Mesothelial cell of epicardium (in vitro differentiated cells): ENCODE measurements at regions not wholly inside any gene's neighbourhood (a gene's known extent, or its start where the extent isn't known, plus 50 kb on each side); places are given as distances from the start of the nearest gene placed in this dataset.

Source experiments
- DNase-seq, 2 experiments: peaks; one replicate each; pipeline ENCODE4 v3.0.0; 2021; ENCODE audit warnings: low spot score in 2 of 2; ENCODE audit not compliant: unreplicated experiment in 2 of 2
- H3K27ac Mint-ChIP-seq: 2 replicates; pipeline ENCODE4 v1.8.0; 2021; ENCODE audit warnings: mixed read lengths
- H3K27me3 Mint-ChIP-seq: 2 replicates; pipeline ENCODE4 v1.8.0; 2021; ENCODE audit warnings: low read depth, mixed read lengths
- H3K36me3 Mint-ChIP-seq: 2 replicates; pipeline ENCODE4 v1.8.0; 2021; ENCODE audit warnings: mixed read lengths
- H3K4me1 Mint-ChIP-seq: 2 replicates; pipeline ENCODE4 v1.8.0; 2021; ENCODE audit warnings: mixed read lengths
- H3K4me3 Mint-ChIP-seq: 2 replicates; pipeline ENCODE4 v1.8.0; 2021; ENCODE audit warnings: mild to moderate bottlenecking, moderate library complexity, mixed read lengths
- H3K9me3 Mint-ChIP-seq: 2 replicates; pipeline ENCODE4 v1.8.0; 2021; ENCODE audit warnings: mixed read lengths
- CTCF ChIP-seq: fragments of 200-600 bp; sonication (generic); IDR thresholded peaks from one replicate; pipeline ENCODE4 v1.5.0; 2021; ENCODE audit warnings: antibody characterized with exemption; ENCODE audit not compliant: unreplicated experiment

GRCh38 chr11:28471537-28471936 is 363.3 kb downstream of the METTL15 start:
- no peak for DNase-seq
- H3K27ac Mint-ChIP-seq = no peak overlapping the region
- no peaks in the 10 kb centered on the region for H3K27me3 Mint-ChIP-seq
- H3K9me3 Mint-ChIP-seq = no peaks in the 10 kb centered on the region
- H3K4me3 Mint-ChIP-seq = no peak overlapping the region
- H3K4me1 Mint-ChIP-seq = peaks cover 16% of the 10 kb centered on the region
- no peak for TF ChIP-seq CTCF
- H3K36me3 Mint-ChIP-seq = no peaks in the 10 kb centered on the region

GRCh38 chr11:28470180-28470579 is 362.0 kb downstream of the METTL15 start:
- no peaks in the 10 kb centered on the region for H3K27me3 Mint-ChIP-seq
- H3K4me1 Mint-ChIP-seq = peaks cover 7% of the 10 kb centered on the region
- no peaks in the 10 kb centered on the region for H3K9me3 Mint-ChIP-seq
- H3K4me3 Mint-ChIP-seq = no peak overlapping the region
- DNase-seq = no peak
- peak; percentile 17 for TF ChIP-seq CTCF
- no peak overlapping the region for H3K27ac Mint-ChIP-seq
- no peaks in the 10 kb centered on the region for H3K36me3 Mint-ChIP-seq

GRCh38 chr11:28466506-28466905 is 358.3 kb downstream of the METTL15 start:
- H3K4me3 Mint-ChIP-seq = no peak overlapping the region
- peaks cover 4% of the 10 kb centered on the region for H3K4me1 Mint-ChIP-seq
- TF ChIP-seq CTCF = no peak

GRCh38 chr11:28464252-28464867 is 356.2 kb downstream of the METTL15 start:
- no peaks in the 10 kb centered on the region for H3K27me3 Mint-ChIP-seq
- no peak for DNase-seq
- no peak for TF ChIP-seq CTCF
- H3K36me3 Mint-ChIP-seq = no peaks in the 10 kb centered on the region
- no peak overlapping the region for H3K27ac Mint-ChIP-seq
- H3K4me1 Mint-ChIP-seq = peaks cover 4% of the 10 kb centered on the region
- H3K9me3 Mint-ChIP-seq = peaks cover 4% of the 10 kb centered on the region
- H3K4me3 Mint-ChIP-seq = no peak overlapping the region

More at GRCh38 chr11:28466506-28466905, 358.3 kb downstream of the METTL15 start:
- Mint-ChIP-seq H3K36me3 (no peaks in the 10 kb centered on the region), H3K27me3 (no peaks in the 10 kb centered on the region), H3K27ac (peak overlapping the region; percentile 7), H3K9me3 (peaks cover 4% of the 10 kb centered on the region)
- no peak for DNase-seq

GRCh38 chr11:28463826-28464225 is 355.6 kb downstream of the METTL15 start:
- H3K27ac Mint-ChIP-seq = no peak overlapping the region
- H3K4me1 Mint-ChIP-seq = peaks cover 4% of the 10 kb centered on the region
- H3K4me3 Mint-ChIP-seq = no peak overlapping the region
- no peaks in the 10 kb centered on the region for H3K36me3 Mint-ChIP-seq
- DNase-seq = no peak
- peaks cover 4% of the 10 kb centered on the region for H3K9me3 Mint-ChIP-seq
- no peaks in the 10 kb centered on the region for H3K27me3 Mint-ChIP-seq
- no peak for TF ChIP-seq CTCF

- Mint-ChIP-seq H3K4me1 (peaks cover 4% of the 10 kb centered on the region), H3K27ac (no peak overlapping the region), H3K27me3 (no peaks in the 10 kb centered on the region), H3K36me3 (no peaks in the 10 kb centered on the region), H3K9me3 (peaks cover 4% of the 10 kb centered on the region), H3K4me3 (no peak overlapping the region)
- no peak for TF ChIP-seq CTCF
- DNase-seq = no peak
Observed at GRCh38 chr11:28461846-28462245, 353.7 kb downstream of the METTL15 start.
